GM13976 (cell line): ENCODE measurements at regions not wholly inside any gene's neighbourhood (a gene's known extent, or its start where the extent isn't known, plus 50 kb on each side); places are given as distances from the start of the nearest gene placed in this dataset.

ENCODE experiments used
- DNase-seq: peaks from one replicate; pipeline ENCODE4 v3.0.0; 2012; ENCODE audit warnings: low spot score
- in situ Hi-C: fragments of 300-500 bp; cut with MboI; formaldehyde crosslinking; loops from one replicate; pipeline ENCODE4 v1.12.0; 2022; ENCODE audit warnings: low sequenced_read_pairs, mixed read lengths, inconsistent platforms; ENCODE audit not compliant: unreplicated experiment
- TF ChIP-seq, protein P1 (sequence below): IDR thresholded peaks from 2 replicates; pipeline ENCODE4 v1.5.1; 2012; ENCODE audit warnings: borderline replicate concordance, mild to moderate bottlenecking; ENCODE audit not compliant: insufficient read depth; ENCODE audit errors: extremely low read depth, missing control alignments, control extremely low read depth

DNA sequence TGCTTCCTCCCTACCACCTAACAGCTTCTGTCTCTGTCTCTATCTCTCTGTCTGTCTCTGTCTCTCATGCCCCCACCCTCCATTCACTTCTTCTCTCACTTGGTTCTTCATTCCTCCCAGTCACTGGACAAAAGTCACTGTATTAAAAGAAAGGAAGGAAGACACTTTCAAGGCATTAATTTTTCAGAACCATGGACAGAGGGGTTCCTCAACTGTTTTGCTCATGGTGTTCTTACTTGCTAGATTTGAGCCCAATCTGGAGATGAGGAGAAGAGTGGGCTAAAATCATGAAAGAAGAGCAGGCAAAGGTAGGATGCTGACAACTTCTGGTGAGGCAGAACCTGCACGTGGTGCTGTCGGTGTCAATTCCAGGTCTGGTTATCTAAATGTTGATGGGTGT, 116.7 kb upstream of the LARGE1 start:
- no peak for DNase-seq
- in situ Hi-C loops, result no loop called here
- TF ChIP-seq, protein P1, sequence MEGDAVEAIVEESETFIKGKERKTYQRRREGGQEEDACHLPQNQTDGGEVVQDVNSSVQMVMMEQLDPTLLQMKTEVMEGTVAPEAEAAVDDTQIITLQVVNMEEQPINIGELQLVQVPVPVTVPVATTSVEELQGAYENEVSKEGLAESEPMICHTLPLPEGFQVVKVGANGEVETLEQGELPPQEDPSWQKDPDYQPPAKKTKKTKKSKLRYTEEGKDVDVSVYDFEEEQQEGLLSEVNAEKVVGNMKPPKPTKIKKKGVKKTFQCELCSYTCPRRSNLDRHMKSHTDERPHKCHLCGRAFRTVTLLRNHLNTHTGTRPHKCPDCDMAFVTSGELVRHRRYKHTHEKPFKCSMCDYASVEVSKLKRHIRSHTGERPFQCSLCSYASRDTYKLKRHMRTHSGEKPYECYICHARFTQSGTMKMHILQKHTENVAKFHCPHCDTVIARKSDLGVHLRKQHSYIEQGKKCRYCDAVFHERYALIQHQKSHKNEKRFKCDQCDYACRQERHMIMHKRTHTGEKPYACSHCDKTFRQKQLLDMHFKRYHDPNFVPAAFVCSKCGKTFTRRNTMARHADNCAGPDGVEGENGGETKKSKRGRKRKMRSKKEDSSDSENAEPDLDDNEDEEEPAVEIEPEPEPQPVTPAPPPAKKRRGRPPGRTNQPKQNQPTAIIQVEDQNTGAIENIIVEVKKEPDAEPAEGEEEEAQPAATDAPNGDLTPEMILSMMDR, result no peak

DNA sequence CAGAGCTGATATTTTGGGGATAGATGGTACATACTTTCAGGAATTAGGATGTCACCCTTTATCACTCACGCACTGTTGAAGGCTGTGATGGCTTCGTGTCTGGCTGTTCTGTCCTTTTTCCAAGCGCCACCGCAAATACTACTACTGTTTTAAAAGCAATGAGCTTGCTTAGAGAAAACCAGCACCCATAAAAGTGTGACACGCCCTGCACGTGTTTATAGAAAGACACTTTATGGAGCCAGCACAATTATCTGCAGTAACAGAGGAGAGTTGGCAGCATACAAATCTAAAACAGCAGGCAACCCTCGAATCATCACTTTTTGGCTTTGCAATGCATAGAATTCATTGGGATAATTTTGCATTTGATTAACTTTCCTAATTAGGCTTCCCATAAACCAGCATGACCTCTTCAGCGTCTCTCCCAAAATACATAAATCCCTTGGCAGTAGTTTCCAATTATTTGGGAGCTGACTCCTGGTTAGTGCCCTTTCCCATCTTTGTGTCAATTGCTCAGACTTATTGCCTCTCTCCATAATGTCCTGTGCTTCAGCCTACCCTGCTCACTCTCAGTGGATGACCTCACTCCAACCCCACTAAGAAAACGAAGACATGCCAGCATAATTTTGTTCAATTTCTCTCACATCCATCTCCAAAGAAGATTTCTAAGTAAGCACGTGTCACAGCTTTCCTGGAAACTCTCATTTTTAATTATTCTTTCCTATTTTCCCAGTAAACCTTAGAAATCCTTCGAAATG, 118.7 kb upstream of the LARGE1 start:
- DNase-seq, result no peak
- in situ Hi-C loops, result no loop called here
- TF ChIP-seq, protein P1, result no peak

DNA sequence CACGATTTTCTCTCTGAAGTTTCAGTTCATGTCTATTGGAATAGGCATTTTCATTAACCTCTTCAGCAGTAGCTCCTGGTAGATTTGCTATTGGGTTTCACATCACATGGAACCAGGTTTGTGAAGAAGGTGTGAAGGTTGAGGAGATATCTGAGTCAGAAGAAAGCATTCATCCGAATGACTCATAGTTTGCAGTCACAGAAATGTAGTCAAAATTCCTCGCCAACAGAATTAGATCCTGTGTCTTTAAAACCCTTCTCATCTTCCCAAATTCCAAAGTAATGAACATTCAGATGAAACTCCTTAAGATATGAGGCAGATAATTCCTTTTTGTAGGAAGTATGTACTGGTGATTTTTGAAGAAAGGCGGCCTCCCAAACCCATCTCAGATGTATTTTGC, 125.0 kb upstream of the LARGE1 start:
- TF ChIP-seq, protein P1, result no peak
- DNase-seq, result no peak
- in situ Hi-C loops, result no loop called here

DNA sequence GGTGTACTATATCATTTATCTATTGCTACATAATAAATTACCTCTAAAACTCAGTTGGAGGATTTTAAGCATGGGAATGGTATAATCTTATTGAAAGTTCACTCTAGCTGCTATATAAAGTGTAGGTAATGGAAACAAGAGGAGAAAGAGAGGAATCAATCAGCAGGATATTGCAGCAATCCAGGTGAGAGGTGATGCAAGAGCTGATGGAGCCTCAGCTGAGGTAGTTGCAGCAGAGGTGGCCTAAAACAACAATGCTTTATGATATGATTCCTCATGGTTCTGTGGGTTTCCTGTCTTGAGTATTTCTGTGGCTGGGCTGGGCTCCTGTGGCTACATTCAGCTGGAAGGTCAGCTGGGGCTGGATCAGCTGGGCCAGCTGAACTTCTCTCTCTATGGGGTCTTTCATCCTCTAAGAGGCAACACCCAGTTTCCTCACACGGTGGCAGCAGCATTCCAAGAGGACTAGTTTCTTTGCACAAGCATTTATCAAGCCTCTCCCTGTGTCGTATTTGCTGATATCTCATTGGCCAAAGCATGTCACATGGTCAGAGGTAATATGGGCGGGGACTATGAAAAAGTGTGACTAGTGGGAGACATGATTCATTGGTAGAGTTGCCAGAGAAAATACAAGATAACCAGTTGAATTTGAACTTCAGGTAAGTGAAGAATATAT, 135.4 kb upstream of the LARGE1 start:
- TF ChIP-seq, protein P1, result no peak
- in situ Hi-C loops, result no loop called here
- DNase-seq, result no peak

DNA sequence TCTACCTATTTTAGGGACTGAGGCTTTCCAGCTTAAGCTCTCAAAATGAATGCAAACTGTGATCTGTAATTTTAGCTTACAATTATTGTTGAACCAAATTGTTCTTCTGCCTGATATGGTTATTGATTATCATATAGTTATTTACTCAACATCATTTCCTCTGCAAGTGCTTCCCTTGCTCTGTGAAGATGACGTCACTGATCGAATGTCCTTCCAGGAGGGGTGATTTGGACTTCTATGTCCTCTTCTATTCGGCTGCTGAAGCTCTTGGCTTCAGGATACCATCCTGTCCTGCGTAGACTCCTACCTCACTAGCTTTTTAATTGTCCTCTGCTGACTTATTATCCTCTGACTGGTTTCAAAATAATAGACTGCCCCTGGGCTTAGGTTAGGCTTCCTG, 137.4 kb upstream of the LARGE1 start:
- in situ Hi-C loops, result no loop called here
- TF ChIP-seq, protein P1, result no peak
- DNase-seq, result no peak

DNA sequence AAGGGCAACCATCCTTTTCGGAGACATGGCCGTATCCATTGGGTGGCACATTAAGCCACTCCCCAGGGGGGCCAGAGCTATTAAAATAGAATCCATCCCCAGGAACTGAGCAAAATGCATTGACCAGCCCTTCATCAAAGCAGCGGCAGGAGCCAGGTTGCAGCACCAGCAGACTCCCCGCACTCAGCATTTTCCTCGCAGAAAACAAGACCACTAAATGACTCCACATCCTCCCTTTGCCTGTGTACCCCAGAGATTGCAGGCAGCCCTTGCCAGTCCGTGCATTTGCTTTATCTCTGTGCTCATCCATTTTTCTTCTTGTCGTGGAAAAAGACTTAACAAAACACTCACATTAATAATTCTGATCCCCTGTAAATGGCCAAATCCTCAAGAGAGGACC, 144.4 kb upstream of the LARGE1 start:
- in situ Hi-C loops, result no loop called here
- no peak for DNase-seq
- TF ChIP-seq, protein P1, result no peak

DNA sequence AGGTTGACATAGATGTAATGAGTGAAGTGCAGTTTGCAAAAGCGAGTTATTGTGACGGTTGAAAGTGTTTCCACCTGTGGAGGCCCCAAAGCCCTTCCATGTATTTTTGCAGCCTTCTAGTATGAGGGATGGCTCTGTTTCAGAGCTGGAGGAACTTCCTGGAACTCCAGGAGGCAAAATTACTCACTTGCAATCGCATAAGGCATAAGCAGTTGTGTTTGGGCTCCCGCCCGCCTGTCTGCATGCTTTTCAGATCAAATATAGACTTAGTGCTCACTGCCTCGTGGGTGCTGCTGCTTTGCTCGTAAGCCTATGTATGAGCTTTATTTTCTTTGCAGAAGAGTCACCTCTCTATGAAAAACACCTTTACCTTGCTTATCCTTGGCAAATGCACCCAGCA, 146.8 kb upstream of the LARGE1 start:
- DNase-seq, result no peak
- in situ Hi-C loops, result no loop called here
- TF ChIP-seq, protein P1, result no peak
